WTC11 (cell line): ENCODE measurements at regions not wholly inside any gene's neighbourhood (a gene's known extent, or its start where the extent isn't known, plus 50 kb on each side); places are given as distances from the start of the nearest gene placed in this dataset.

Experiments
- ATAC-seq: fragments of 200-7000 bp; cut with Tn5 transposase; 2 replicates; pipeline ENCODE4 v1.10.0; 2021; ENCODE audit warnings: mild to moderate bottlenecking, moderate library complexity
- CTCF ChIA-PET: fragments of 300-600 bp; sonication (Branson Sonifier 250); formaldehyde crosslinking; loops from one replicate; lab custom pipeline; 2021; ENCODE audit warnings: antibody characterized with exemption; lab: Charles Lee
- POLR2A ChIA-PET: fragments of 350-600 bp; sonication (Branson Sonifier 250); formaldehyde crosslinking; loops from one replicate; lab custom pipeline; 2021; ENCODE audit warnings: antibody characterized with exemption; lab: Charles Lee
- DNase-seq: peaks from one replicate; pipeline ENCODE4 v3.0.0; 2021; ENCODE audit warnings: low spot score
- H3K27ac Mint-ChIP-seq: 2 replicates; pipeline ENCODE4 v1.8.0; 2021; ENCODE audit warnings: mixed read lengths
- H3K27me3 Mint-ChIP-seq: 2 replicates; pipeline ENCODE4 v1.8.0; 2021; ENCODE audit warnings: low read depth, mild to moderate bottlenecking, moderate library complexity, mixed read lengths
- H3K36me3 Mint-ChIP-seq: 2 replicates; pipeline ENCODE4 v1.8.0; 2021; ENCODE audit warnings: mixed read lengths
- H3K4me1 Mint-ChIP-seq: 2 replicates; pipeline ENCODE4 v1.8.0; 2022; ENCODE audit warnings: mixed read lengths
- H3K4me3 Mint-ChIP-seq: 2 replicates; pipeline ENCODE4 v1.8.0; 2021; ENCODE audit warnings: mild to moderate bottlenecking, moderate library complexity, mixed read lengths
- H3K9me3 Mint-ChIP-seq: 2 replicates; pipeline ENCODE4 v1.8.0; 2021; ENCODE audit warnings: mixed read lengths
- ATF2 ChIP-seq: sonication (generic); formaldehyde crosslinking; IDR thresholded peaks from 2 replicates; pipeline ENCODE4 v1.8.1; 2022; ENCODE audit warnings: low read depth, missing genetic modification reagents, borderline replicate concordance
- ATF6 ChIP-seq: sonication (generic); formaldehyde crosslinking; IDR thresholded peaks from 2 replicates; pipeline ENCODE4 v1.8.1; 2023; ENCODE audit warnings: mild to moderate bottlenecking, missing genetic modification reagents
- CREB1 ChIP-seq: sonication (generic); formaldehyde crosslinking; IDR thresholded peaks from 2 replicates; pipeline ENCODE4 v1.8.0; 2023; ENCODE audit warnings: mild to moderate bottlenecking, missing genetic modification reagents
- ELF4 ChIP-seq: sonication (generic); formaldehyde crosslinking; IDR thresholded peaks from 2 replicates; pipeline ENCODE4 v1.8.1; 2022; ENCODE audit warnings: low read depth, mild to moderate bottlenecking, moderate library complexity, missing genetic modification reagents
- GABPB1 ChIP-seq: sonication (generic); formaldehyde crosslinking; IDR thresholded peaks from 2 replicates; pipeline ENCODE4 v1.8.1; 2023; ENCODE audit warnings: mild to moderate bottlenecking, missing genetic modification reagents
- GTF2I ChIP-seq: fragments of 250-450 bp; sonication (Bioruptor Pico); conservative IDR thresholded peaks from 2 replicates; pipeline ENCODE4 v1.4.0; 2021; ENCODE audit warnings: mild to moderate bottlenecking
- MLX ChIP-seq: sonication (generic); formaldehyde crosslinking; IDR thresholded peaks from 2 replicates; pipeline ENCODE4 v1.8.1; 2023; ENCODE audit warnings: mild to moderate bottlenecking, missing genetic modification reagents, moderate library complexity
- PRDM15 ChIP-seq: sonication (generic); formaldehyde crosslinking; IDR thresholded peaks from 2 replicates; pipeline ENCODE4 v1.8.0; 2022; ENCODE audit warnings: missing genetic modification reagents
- RORB ChIP-seq: fragments of 250-450 bp; sonication (Bioruptor Pico); IDR thresholded peaks from 2 replicates; pipeline ENCODE4 v1.9.0; 2021; ENCODE audit warnings: mild to moderate bottlenecking
- STAT6 ChIP-seq: sonication (generic); formaldehyde crosslinking; conservative IDR thresholded peaks from 2 replicates; pipeline ENCODE4 v1.8.1; 2023; ENCODE audit warnings: mild to moderate bottlenecking, low read depth, missing genetic modification reagents, moderate library complexity
- TEAD1 ChIP-seq: sonication (generic); formaldehyde crosslinking; IDR thresholded peaks from 2 replicates; pipeline ENCODE4 v1.8.0; 2022; ENCODE audit warnings: mild to moderate bottlenecking, missing genetic modification reagents
- TEAD4 ChIP-seq: sonication (generic); formaldehyde crosslinking; IDR thresholded peaks from 2 replicates; pipeline ENCODE4 v1.8.0; 2022; ENCODE audit warnings: mild to moderate bottlenecking, missing genetic modification reagents
- ZNF138 ChIP-seq: sonication (generic); formaldehyde crosslinking; conservative IDR thresholded peaks from 2 replicates; pipeline ENCODE4 v1.8.1; 2022; ENCODE audit warnings: mild to moderate bottlenecking, moderate library complexity, missing genetic modification reagents
- ZNF263 ChIP-seq: sonication (generic); formaldehyde crosslinking; IDR thresholded peaks from 2 replicates; pipeline ENCODE4 v1.8.1; 2022; ENCODE audit warnings: low read depth, mild to moderate bottlenecking, moderate library complexity, missing genetic modification reagents

GRCh38 chr7:26467104-26467503 lies 175.4 kb downstream of the SNX10 start (continued):
- no peak for TF ChIP-seq ATF6

- ATAC-seq = no peak
- Mint-ChIP-seq H3K36me3 (no peaks in the 10 kb centered on the region), H3K4me3 (no peak overlapping the region), H3K9me3 (no peaks in the 10 kb centered on the region), H3K27ac (no peak overlapping the region), H3K27me3 (no peaks in the 10 kb centered on the region), H3K4me1 (no peaks in the 10 kb centered on the region)
- POLR2A ChIA-PET = no interaction called here
- DNase-seq = no peak
- TF ChIP-seq GTF2I (no peak), ZNF138 (CRISPR knock-in tag) (no peak), TEAD1 (CRISPR knock-in tag) (no peak), CREB1 (no peak), RORB (CRISPR knock-in tag) (no peak), GABPB1 (no peak), MLX (CRISPR knock-in tag) (no peak), STAT6 (no peak), PRDM15 (no peak), ELF4 (CRISPR knock-in tag) (no peak)
- CTCF ChIA-PET = no interaction called here
These were observed 175.9 kb downstream of the SNX10 start for GRCh38 chr7:26467541-26467940.

- POLR2A ChIA-PET = no interaction called here
- TF ChIP-seq TEAD4 (CRISPR knock-in tag) (no peak), ZNF263 (CRISPR knock-in tag) (no peak), ATF2 (CRISPR knock-in tag) (no peak)
- H3K27ac Mint-ChIP-seq = no peak overlapping the region
- no peaks in the 10 kb centered on the region for H3K36me3 Mint-ChIP-seq
- H3K9me3 Mint-ChIP-seq = no peaks in the 10 kb centered on the region
- CTCF ChIA-PET = no interaction called here
- no peaks in the 10 kb centered on the region for H3K4me1 Mint-ChIP-seq
- no peaks in the 10 kb centered on the region for H3K27me3 Mint-ChIP-seq
- ATAC-seq = no peak
- H3K4me3 Mint-ChIP-seq = no peak overlapping the region
- no peak for DNase-seq
These were observed 177.0 kb downstream of the SNX10 start for GRCh38 chr7:26468625-26469024.
